GM12878 (cell line): ENCODE measurements at regions not wholly inside any gene's neighbourhood (a gene's known extent, or its start where the extent isn't known, plus 50 kb on each side); places are given as distances from the start of the nearest gene placed in this dataset.

ENCODE experiments used
- ATAC-seq: fragments of 200-7000 bp; cut with Tn5 transposase; 3 replicates; pipeline ENCODE4 v1.9.1; 2020; ENCODE audit warnings: mild to moderate bottlenecking, moderate library complexity
- BruUV-seq: library from RNA; stranded (reverse); fragments of 400-500 nt; replicated peaks from 2 replicates; lab custom pipeline; 2021; lab: Mats Ljungman, UMichigan
- CTCF ChIA-PET: fragments of 300-600 bp; sonication (Branson Sonifier 250); formaldehyde crosslinking; extraction: SDS; loops from one replicate; lab custom pipeline; 2021; ENCODE audit warnings: inconsistent platforms; lab: Yijun Ruan, JAX
- POLR2A ChIA-PET: fragments of 350-600 bp; formaldehyde crosslinking; extraction: SDS; loops from one replicate; lab custom pipeline; 2021; ENCODE audit warnings: inconsistent platforms; lab: Charles Lee
- RAD21 ChIA-PET: fragments of 300-600 bp; sonication (Branson Sonifier 250); formaldehyde crosslinking; loops from one replicate; lab custom pipeline; 2023; ENCODE audit warnings: antibody characterized with exemption; ENCODE audit not compliant: unreplicated experiment; lab: Charles Lee
- SMC1A ChIA-PET: fragments of 300-600 bp; sonication (Branson Sonifier 250); formaldehyde crosslinking; loops from one replicate; lab custom pipeline; 2023; ENCODE audit not compliant: unreplicated experiment, uncharacterized antibody; lab: Charles Lee
- DNase-seq: peaks from one replicate; pipeline ENCODE4 v3.0.0-alpha.2; 2011; ENCODE audit warnings: low read depth, low spot score
- FAIRE-seq: peaks from 3 replicates; lab custom pipeline; 2011; peaks lifted over from hg19 to GRCh38; lab: Jason Lieb, UNC
- H2AFZ ChIP-seq: 2 replicates; pipeline ENCODE4 v1.6.0; 2011; ENCODE audit warnings: low read depth, low read length, control low read depth; ENCODE audit not compliant: control insufficient read depth
- H3K27ac ChIP-seq: 2 replicates; pipeline ENCODE4 v1.5.1; 2011; ENCODE audit warnings: control low read depth; ENCODE audit not compliant: control insufficient read depth, insufficient read depth
- H3K27me3 ChIP-seq, 2 experiments: replicated peaks in 1 of 2; 2 replicates each; pipeline versions ENCODE4 v1.6.0 to v1.6.1; 2011; ENCODE audit warnings: low read length in 1 of 2; ENCODE audit not compliant: control insufficient read depth in 2 of 2, insufficient read depth in 2 of 2
- H3K36me3 ChIP-seq, 2 experiments: 2 replicates each; pipeline ENCODE4 v1.5.1; 2011; ENCODE audit warnings: low read length in 1 of 2; ENCODE audit not compliant: control insufficient read depth in 2 of 2, insufficient read depth in 2 of 2
- H3K4me1 ChIP-seq: 2 replicates; pipeline ENCODE4 v1.6.1; 2011; ENCODE audit warnings: mild to moderate bottlenecking, low read length, moderate library complexity, mixed read lengths; ENCODE audit not compliant: control insufficient read depth, insufficient read depth
- H3K4me2 ChIP-seq: 2 replicates; pipeline ENCODE4 v1.6.0; 2011; ENCODE audit warnings: control low read depth; ENCODE audit not compliant: control insufficient read depth, insufficient read depth
- H3K4me3 ChIP-seq: fragments of 200-600 bp; sonication (generic); 2 replicates; pipeline ENCODE4 v1.5.1; 2016
- H3K79me2 ChIP-seq: 2 replicates; pipeline ENCODE4 v1.6.0; 2011; ENCODE audit warnings: low read length; ENCODE audit not compliant: control insufficient read depth, insufficient read depth
- H3K9ac ChIP-seq: 2 replicates; pipeline ENCODE4 v1.8.0; 2011; ENCODE audit warnings: low read length, control low read depth, mixed read lengths; ENCODE audit not compliant: control insufficient read depth, insufficient read depth
- H3K9me3 ChIP-seq: replicated peaks from 3 replicates; pipeline ENCODE4 v1.5.1; 2011; ENCODE audit warnings: mild to moderate bottlenecking, low read length; ENCODE audit not compliant: control insufficient read depth, insufficient read depth
- H4K20me1 ChIP-seq: 2 replicates; pipeline ENCODE4 v1.6.0; 2011; ENCODE audit not compliant: control insufficient read depth, insufficient read depth
- BCL11A ChIP-seq: IDR thresholded peaks from 2 replicates; pipeline ENCODE4 v1.6.1; 2011; ENCODE audit warnings: low read depth, low read length
- KAT2A ChIP-seq: conservative IDR thresholded peaks from 2 replicates; pipeline ENCODE4 v1.6.1; 2011; ENCODE audit warnings: low read depth, low read length; ENCODE audit not compliant: control insufficient read depth
- PAX5 ChIP-seq: IDR thresholded peaks from 2 replicates; pipeline ENCODE4 v1.6.1; 2011; ENCODE audit warnings: low read depth, low read length, borderline replicate concordance
- SREBF1 ChIP-seq: IDR thresholded peaks from 2 replicates; pipeline ENCODE4 v1.6.1; 2012; ENCODE audit warnings: mild to moderate bottlenecking, low read length
- ZBED1 ChIP-seq: IDR thresholded peaks from 2 replicates; pipeline ENCODE4 v1.6.1; 2016; ENCODE audit warnings: borderline replicate concordance
- in situ Hi-C: fragments of 300-500 bp; cut with MboI; formaldehyde crosslinking; loops from 9 replicates; pipeline ENCODE4 v1.14.3; 2018; ENCODE audit warnings: mixed read lengths
- intact Hi-C: fragments of 100-400 bp; cut with micrococcal nuclease; formaldehyde crosslinking; loops from one replicate; pipeline ENCODE4 v1.14.2; 2022; ENCODE audit not compliant: unreplicated experiment
- TF ChIP-seq, protein P1 (sequence below): fragments of 150-350 bp; IDR thresholded peaks from 2 replicates; pipeline ENCODE4 v1.6.1; 2014; ENCODE audit warnings: mild to moderate bottlenecking, low read depth, low read length
- TF ChIP-seq, protein P2 (sequence below): fragments of 150-350 bp; IDR thresholded peaks from 2 replicates; pipeline ENCODE4 v1.6.1; 2016; ENCODE audit warnings: low read depth, low read length
- TF ChIP-seq, protein P3 (sequence below): fragments of 450-650 bp; formaldehyde crosslinking; IDR thresholded peaks from 2 replicates; pipeline ENCODE4 v1.4.0; 2022; ENCODE audit warnings: mild to moderate bottlenecking, moderate library complexity
- TF ChIP-seq, protein P4 (sequence below): fragments of 450-650 bp; IDR thresholded peaks from 2 replicates; pipeline ENCODE4 v1.6.1; 2017; ENCODE audit warnings: low read depth, mild to moderate bottlenecking, moderate library complexity

DNA sequence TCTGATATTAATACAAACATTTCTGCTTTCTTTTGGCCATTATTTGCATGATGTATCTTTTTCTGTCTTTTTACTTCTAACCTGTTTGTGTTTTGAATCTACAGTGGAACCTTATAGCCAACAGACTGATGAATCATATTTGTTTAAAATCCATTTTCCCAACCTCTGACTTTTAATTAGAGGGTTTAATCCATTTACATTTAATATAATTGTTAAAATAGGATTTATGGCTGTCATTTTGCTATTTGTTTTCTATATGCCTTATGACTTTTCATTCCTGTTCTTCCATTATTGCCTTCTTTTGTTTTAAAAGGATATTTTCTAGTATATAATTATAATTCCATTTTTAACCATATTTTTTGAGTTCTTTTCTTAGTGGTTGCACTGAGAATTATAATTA lies 286.1 kb downstream of the ZNF621 start:
- intact Hi-C loops (no loop called here), in situ Hi-C loops (no loop called here)
- BruUV-seq: no TSS peak
- DNase-seq (no peak), ATAC-seq (no peak), FAIRE-seq (no peak)
- H3K9ac ChIP-seq: no peak overlapping the region
- no peaks in the 10 kb centered on the region for H3K79me2 ChIP-seq
- no peaks in the 10 kb centered on the region for H3K4me1 ChIP-seq
- no peak overlapping the region for H2AFZ ChIP-seq
- H3K27me3 ChIP-seq: no peaks in the 10 kb centered on the region
- H3K9me3 ChIP-seq: no peaks in the 10 kb centered on the region
- CTCF ChIA-PET: no interaction called here
- POLR2A ChIA-PET: no interaction called here
- RAD21 ChIA-PET: no interaction called here
- H3K4me3 ChIP-seq: no peak overlapping the region
- no peaks in the 10 kb centered on the region for H4K20me1 ChIP-seq
- SMC1A ChIA-PET: no interaction called here
- TF ChIP-seq KAT2A: no peak
- TF ChIP-seq, protein P1, sequence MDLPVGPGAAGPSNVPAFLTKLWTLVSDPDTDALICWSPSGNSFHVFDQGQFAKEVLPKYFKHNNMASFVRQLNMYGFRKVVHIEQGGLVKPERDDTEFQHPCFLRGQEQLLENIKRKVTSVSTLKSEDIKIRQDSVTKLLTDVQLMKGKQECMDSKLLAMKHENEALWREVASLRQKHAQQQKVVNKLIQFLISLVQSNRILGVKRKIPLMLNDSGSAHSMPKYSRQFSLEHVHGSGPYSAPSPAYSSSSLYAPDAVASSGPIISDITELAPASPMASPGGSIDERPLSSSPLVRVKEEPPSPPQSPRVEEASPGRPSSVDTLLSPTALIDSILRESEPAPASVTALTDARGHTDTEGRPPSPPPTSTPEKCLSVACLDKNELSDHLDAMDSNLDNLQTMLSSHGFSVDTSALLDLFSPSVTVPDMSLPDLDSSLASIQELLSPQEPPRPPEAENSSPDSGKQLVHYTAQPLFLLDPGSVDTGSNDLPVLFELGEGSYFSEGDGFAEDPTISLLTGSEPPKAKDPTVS: no peak
- H3K27ac ChIP-seq: no peak overlapping the region
- H3K4me2 ChIP-seq: no peak overlapping the region
- no peaks in the 10 kb centered on the region for H3K36me3 ChIP-seq

DNA sequence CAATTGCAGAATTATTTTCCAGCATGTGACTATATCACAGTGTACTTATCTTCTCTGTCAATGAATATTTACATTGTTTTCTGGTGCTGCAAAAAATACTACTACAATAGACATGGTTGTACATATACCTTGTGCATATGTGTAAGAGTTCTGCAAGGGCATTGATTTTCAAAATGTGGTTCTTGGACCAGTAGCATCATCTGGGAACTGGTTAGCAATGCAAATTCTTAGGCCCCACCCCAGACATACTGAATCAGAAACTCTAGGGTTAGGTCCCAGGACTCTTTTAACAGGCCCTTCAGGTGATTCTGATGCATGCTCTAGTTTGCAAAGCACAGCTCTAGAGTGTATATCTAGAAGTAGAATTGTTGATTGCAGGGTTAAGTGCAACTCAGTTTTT lies 292.3 kb downstream of the ZNF621 start:
- Histone ChIP-seq H4K20me1 (no peaks in the 10 kb centered on the region), H2AFZ (no peak overlapping the region), H3K4me1 (no peaks in the 10 kb centered on the region), H3K9ac (no peak overlapping the region), H3K27ac (no peak overlapping the region), H3K4me2 (no peak overlapping the region), H3K9me3 (no peaks in the 10 kb centered on the region), H3K27me3 (no peaks in the 10 kb centered on the region), H3K36me3 (no peaks in the 10 kb centered on the region), H3K79me2 (no peaks in the 10 kb centered on the region), H3K4me3 (no peak overlapping the region)
- DNase-seq (no peak), ATAC-seq (no peak), FAIRE-seq (no peak)
- SMC1A ChIA-PET: no interaction called here
- POLR2A ChIA-PET: no interaction called here
- no TSS peak for BruUV-seq
- in situ Hi-C loops: no loop called here
- intact Hi-C loops: no loop called here
- CTCF ChIA-PET: interaction anchor here (1.2 kb wide), 1 partner anchor 21 kb away, joined by 3 read pairs; no protein-coding TSS in a partner anchor
- RAD21 ChIA-PET: no interaction called here
- TF ChIP-seq, protein P2, sequence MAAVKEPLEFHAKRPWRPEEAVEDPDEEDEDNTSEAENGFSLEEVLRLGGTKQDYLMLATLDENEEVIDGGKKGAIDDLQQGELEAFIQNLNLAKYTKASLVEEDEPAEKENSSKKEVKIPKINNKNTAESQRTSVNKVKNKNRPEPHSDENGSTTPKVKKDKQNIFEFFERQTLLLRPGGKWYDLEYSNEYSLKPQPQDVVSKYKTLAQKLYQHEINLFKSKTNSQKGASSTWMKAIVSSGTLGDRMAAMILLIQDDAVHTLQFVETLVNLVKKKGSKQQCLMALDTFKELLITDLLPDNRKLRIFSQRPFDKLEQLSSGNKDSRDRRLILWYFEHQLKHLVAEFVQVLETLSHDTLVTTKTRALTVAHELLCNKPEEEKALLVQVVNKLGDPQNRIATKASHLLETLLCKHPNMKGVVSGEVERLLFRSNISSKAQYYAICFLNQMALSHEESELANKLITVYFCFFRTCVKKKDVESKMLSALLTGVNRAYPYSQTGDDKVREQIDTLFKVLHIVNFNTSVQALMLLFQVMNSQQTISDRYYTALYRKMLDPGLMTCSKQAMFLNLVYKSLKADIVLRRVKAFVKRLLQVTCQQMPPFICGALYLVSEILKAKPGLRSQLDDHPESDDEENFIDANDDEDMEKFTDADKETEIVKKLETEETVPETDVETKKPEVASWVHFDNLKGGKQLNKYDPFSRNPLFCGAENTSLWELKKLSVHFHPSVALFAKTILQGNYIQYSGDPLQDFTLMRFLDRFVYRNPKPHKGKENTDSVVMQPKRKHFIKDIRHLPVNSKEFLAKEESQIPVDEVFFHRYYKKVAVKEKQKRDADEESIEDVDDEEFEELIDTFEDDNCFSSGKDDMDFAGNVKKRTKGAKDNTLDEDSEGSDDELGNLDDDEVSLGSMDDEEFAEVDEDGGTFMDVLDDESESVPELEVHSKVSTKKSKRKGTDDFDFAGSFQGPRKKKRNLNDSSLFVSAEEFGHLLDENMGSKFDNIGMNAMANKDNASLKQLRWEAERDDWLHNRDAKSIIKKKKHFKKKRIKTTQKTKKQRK: no peak
- TF ChIP-seq ZBED1: no peak
- TF ChIP-seq, protein P3, sequence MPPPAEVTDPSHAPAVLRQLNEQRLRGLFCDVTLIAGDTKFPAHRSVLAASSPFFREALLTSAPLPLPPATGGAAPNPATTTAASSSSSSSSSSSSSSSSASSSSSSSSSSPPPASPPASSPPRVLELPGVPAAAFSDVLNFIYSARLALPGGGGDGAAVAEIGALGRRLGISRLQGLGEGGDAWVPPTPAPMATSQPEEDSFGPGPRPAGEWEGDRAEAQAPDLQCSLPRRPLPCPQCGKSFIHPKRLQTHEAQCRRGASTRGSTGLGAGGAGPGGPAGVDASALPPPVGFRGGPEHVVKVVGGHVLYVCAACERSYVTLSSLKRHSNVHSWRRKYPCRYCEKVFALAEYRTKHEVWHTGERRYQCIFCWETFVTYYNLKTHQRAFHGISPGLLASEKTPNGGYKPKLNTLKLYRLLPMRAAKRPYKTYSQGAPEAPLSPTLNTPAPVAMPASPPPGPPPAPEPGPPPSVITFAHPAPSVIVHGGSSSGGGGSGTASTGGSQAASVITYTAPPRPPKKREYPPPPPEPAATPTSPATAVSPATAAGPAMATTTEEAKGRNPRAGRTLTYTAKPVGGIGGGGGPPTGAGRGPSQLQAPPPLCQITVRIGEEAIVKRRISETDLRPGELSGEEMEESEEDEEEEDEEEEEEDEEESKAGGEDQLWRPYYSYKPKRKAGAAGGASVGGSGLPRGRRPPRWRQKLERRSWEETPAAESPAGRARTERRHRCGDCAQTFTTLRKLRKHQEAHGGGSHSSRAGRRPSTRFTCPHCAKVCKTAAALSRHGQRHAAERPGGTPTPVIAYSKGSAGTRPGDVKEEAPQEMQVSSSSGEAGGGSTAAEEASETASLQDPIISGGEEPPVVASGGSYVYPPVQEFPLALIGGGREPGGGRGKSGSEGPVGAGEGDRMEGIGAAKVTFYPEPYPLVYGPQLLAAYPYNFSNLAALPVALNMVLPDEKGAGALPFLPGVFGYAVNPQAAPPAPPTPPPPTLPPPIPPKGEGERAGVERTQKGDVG (CRISPR knock-in tag): no peak
- TF ChIP-seq BCL11A: no peak
- TF ChIP-seq PAX5: no peak
- TF ChIP-seq SREBF1: no peak
- TF ChIP-seq, protein P4, sequence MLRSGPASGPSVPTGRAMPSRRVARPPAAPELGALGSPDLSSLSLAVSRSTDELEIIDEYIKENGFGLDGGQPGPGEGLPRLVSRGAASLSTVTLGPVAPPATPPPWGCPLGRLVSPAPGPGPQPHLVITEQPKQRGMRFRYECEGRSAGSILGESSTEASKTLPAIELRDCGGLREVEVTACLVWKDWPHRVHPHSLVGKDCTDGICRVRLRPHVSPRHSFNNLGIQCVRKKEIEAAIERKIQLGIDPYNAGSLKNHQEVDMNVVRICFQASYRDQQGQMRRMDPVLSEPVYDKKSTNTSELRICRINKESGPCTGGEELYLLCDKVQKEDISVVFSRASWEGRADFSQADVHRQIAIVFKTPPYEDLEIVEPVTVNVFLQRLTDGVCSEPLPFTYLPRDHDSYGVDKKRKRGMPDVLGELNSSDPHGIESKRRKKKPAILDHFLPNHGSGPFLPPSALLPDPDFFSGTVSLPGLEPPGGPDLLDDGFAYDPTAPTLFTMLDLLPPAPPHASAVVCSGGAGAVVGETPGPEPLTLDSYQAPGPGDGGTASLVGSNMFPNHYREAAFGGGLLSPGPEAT: no peak
